HG02943 (cell line): ENCODE measurements at regions not wholly inside any gene's neighbourhood (a gene's known extent, or its start where the extent isn't known, plus 50 kb on each side); places are given as distances from the start of the nearest gene placed in this dataset.

ENCODE experiments used
- ATAC-seq: cut with Tn5 transposase; IDR thresholded peaks from one replicate; pipeline ENCODE4 v1.9.1; 2021; ENCODE audit warnings: mild to moderate bottlenecking, low read depth, moderate library complexity; ENCODE audit not compliant: unreplicated experiment

DNA sequence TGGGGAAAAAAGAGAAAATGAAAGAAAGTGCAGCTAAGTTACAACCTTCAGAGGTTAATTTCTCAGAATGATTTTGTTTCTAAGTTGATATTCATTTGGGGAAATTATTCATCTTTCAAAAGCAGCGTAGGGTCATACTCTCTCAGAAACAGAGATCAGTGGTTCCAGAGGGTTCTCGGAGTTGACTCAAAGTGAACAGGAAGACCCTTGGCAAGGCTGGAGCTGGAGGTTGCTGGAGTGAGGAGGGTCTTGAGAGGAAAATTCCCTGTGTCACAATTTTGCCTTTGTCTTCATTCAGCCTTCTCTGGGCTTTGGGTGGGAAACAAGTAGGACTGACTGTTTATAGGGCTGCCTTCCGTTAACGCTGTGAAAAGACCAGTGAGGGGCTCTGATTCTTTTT lies 168.2 kb downstream of the ICOS start:
- ATAC-seq = no peak

- ATAC-seq = no peak
Observed at GRCh38 chr2:204108330-204108751, 171.8 kb downstream of the ICOS start.

GRCh38 chr2:204108781-204109295 lies 172.3 kb downstream of the ICOS start:
- no peak for ATAC-seq

GRCh38 chr2:204109681-204110080 lies 173.1 kb downstream of the ICOS start:
- ATAC-seq = no peak

- ATAC-seq = peak; percentile 95
Observed at GRCh38 chr2:204110338-204110741, 173.8 kb downstream of the ICOS start.

DNA sequence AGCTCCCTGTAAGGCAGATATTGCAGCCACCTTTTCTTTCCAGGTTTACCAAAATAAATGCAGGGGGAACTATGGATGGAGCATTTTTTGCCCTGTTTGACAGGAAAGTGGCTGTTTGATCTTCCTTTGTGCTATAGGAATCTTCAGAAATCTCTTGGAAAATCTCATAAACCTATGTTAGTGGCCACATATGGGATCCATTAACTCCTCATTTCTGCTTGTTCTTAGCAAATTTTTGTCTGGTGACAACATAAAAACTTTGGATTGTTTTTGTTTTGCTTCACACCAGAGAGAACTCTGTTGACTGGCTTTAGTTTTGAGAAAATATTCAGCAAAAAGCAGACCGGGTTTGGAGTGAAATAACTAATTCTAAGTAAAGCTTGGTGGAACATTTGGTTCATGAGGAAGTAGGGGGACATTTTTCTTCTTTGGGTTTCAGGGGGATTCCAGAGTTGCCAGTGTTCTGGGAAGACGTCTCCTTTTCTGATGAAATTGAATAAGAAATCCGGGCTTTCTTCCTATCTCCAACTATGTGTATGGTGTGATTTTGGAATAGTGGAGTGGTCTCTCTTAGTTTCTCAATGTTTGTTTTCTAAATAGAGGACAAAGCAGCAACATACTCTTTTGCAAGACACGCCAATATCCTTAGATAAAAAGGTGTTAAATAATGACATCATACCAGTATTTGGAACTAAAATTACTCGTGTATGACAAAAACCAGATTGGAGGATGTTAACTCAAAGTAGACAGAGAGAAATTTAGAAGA lies 174.4 kb downstream of the ICOS start:
- ATAC-seq = no peak

DNA sequence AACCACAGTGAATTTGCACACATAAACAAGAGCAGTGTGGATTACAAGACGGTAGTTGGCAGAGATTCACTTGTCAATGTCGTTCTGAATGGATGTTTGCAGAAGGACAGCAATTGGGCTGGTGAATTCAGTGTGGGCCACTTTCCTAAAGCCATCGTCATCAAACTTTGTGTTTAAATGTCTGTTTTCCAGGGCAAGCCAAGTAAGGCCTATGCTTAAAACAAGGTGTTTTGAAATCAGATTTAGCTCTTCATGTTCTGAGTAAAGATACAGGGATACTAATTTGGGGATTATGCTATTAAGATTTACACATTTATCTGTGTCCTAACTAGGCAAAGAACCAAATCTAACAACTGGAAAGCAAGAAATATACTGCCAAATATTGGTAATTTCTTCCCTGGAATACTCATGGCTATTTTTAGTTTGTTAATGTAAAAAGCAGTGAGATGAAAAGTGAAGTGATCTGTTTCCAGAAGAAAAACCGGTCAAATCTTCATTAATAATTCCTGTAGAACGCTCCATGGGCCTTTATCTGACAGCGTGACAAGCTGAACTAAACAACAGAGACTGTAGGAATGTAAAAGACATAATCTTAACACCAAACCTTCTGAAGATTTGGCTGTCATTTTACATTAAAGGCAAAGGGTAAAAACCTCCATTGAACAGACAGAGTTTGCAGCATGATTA lies 175.7 kb downstream of the ICOS start:
- no peak for ATAC-seq

- no peak for ATAC-seq
Observed at GRCh38 chr2:204114295-204115136, 178.0 kb downstream of the ICOS start.

- ATAC-seq = no peak
Observed at GRCh38 chr2:204115137-204116056, 178.8 kb downstream of the ICOS start.

- no peak for ATAC-seq
Observed at GRCh38 chr2:204116159-204116792, 179.7 kb downstream of the ICOS start.

GRCh38 chr2:204122425-204122824 lies 185.9 kb downstream of the ICOS start:
- ATAC-seq = no peak

DNA sequence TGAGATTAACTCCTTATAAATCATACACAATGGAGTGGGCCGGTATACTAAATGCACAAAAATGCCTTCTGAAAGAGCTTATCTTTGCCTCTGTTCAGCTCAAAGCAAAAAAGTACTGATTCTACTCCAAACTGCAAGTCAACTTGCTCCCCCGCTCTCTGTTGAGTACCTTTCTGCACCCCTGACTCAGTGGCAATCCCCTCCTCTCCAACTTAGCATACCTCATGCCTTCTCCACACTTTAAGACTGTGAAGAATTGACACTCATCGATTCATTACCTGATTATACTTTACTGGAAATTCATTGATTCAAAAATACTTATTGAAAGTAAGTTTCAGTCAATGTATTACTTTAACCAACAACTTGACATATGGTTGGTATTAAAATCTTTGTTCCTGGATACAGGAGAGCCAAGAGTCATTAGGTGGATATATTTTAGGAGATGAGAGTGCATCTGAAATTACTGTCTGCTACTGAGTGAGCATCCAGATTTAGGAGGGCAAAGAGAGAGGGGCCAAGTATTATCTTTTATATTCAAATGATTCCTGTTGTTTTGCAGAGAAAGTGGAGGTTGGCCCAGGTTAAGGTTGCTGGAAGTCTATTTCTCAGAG lies 187.7 kb downstream of the ICOS start:
- ATAC-seq = no peak

DNA sequence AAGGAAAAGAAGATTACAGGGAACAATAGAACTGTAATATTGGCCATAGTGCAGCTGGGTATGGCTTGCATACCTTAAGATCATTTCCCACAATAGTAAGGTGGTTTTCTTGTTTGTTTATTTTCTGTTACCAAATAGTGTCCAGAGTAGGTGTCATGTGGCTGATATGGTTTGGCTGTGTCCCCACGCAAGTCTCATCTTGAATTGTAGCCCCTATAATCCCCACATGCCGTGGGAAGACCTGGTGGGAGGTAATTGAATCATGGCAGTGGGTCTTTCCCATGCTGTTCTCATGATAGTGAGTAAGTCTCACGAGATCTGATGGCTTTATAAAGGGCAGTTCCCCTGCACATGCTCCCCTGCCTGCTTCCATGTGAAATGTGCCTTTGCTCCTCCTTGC lies 190.1 kb downstream of the ICOS start:
- no peak for ATAC-seq

DNA sequence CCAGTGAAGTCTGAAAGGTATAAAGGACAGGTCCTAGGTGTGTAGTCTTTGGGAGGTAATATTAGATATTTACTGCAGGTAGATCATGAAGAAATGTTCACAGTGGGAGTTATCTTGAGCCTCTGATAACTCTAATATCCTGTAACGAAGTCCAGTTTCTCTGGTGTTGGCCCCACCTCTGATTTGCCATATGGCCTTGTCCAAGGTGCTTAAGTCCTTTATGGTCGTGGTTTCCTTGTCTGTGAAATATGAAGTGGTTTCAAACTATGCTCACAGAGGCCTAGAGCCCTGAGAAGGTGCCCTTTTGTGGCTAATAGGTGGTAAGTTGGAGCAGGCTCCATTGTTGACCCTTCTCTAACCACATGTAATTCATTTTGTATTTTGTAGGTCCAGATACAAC lies 190.7 kb downstream of the ICOS start:
- no peak for ATAC-seq

GRCh38 chr2:204129591-204130294 lies 193.2 kb downstream of the ICOS start:
- ATAC-seq = no peak

GRCh38 chr2:204131621-204132020 lies 195.1 kb downstream of the ICOS start:
- ATAC-seq = no peak

DNA sequence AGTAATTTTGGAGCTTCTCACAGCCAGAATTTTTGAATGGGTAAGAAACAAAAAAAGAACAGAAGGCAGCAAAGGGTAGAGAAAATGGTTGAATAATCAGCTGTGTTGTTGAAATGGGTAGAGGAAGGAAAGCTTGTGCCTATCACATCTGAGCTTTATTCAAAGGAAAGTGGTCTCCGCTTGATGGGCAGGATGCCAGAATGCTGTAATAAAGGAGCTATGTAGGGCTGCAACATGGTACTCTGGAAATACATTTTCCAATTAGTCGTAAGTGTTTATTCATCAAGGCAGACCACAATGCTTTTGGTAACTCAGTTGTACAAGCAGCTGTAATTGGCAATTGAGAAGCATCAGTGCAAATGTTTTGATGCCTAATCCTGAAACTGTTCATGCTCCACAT lies 196.9 kb downstream of the ICOS start:
- no peak for ATAC-seq

DNA sequence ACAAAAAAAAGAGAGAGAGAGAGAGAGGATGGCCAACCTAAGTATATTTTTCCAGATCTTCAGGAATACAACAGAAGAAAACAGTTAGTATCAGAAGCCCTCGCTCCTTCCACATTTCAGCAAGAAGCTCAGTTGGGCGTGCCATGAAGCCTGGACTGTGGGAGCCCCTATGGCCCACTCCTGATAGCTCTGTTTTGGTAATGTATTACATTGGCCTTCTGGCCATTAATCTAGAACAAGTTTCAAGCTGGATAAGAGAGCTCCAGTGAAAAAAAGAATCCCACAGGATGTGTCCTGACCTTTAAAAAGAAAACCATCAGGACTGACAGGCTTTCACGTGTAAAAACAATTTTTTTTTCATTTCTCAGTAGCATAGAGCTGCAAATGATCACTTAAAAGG lies 197.9 kb downstream of the ICOS start:
- ATAC-seq = no peak
